K562 (cell line): ENCODE measurements at regions not wholly inside any gene's neighbourhood (a gene's known extent, or its start where the extent isn't known, plus 50 kb on each side); places are given as distances from the start of the nearest gene placed in this dataset.

Experiments
- EZH2 ChIP-seq: IDR thresholded peaks from 2 replicates; pipeline ENCODE4 v1.6.1; 2012; ENCODE audit warnings: low read depth, mild to moderate bottlenecking, inconsistent platforms, low read length, borderline replicate concordance
- TAF15 ChIP-seq: fragments of 200-400 bp; formaldehyde crosslinking; IDR thresholded peaks from 2 replicates; pipeline ENCODE4 v1.6.1; 2017; ENCODE audit warnings: mild to moderate bottlenecking, low read depth, low read length, moderate library complexity
- ZNF77 ChIP-seq: fragments of 250-450 bp; sonication (Bioruptor Pico); IDR thresholded peaks from 2 replicates; pipeline ENCODE4 v1.5.0; 2020
- TF ChIP-seq, protein P1 (sequence below), 3 experiments: IDR thresholded peaks in 2 of 3; conservative IDR thresholded peaks in 1 of 3; 2 replicates each; pipeline ENCODE4 v1.5.1; 2011 to 2012; ENCODE audit warnings: low read length in 3 of 3, mild to moderate bottlenecking in 3 of 3, control low read depth in 2 of 3, improper control_type of control experiment in 1 of 3, inconsistent platforms in 1 of 3, low read depth in 1 of 3, mixed read lengths in 1 of 3, moderate library complexity in 1 of 3; ENCODE audit not compliant: insufficient read depth in 2 of 3
- TF ChIP-seq, protein P2 (sequence below): sonication (generic); formaldehyde crosslinking; IDR thresholded peaks from 2 replicates; pipeline ENCODE4 v1.8.0; 2023; ENCODE audit warnings: missing genetic modification reagents, mild to moderate bottlenecking, borderline replicate concordance

DNA sequence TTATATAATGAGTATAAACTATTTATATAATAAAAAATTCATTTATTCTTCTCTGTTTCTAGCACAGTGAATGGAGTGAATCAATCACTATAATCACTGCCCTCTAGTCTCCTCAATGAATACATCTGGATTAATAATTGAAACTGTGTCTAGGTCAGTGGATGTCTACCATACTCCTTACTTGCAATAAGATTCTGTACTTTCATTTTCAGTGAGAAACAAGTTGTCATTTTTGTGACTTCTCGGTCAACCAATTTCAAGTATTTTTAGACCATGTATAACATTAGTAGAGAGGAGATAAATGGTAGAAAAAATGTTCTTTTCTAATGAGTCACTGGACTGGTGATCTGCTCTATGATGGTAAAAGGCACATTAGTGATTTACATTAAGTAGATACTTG is 799.6 kb upstream of the CHAC2 start:
- TF ChIP-seq EZH2 (no peak), ZNF77 (no peak), TAF15 (no peak)
- TF ChIP-seq, protein P1, sequence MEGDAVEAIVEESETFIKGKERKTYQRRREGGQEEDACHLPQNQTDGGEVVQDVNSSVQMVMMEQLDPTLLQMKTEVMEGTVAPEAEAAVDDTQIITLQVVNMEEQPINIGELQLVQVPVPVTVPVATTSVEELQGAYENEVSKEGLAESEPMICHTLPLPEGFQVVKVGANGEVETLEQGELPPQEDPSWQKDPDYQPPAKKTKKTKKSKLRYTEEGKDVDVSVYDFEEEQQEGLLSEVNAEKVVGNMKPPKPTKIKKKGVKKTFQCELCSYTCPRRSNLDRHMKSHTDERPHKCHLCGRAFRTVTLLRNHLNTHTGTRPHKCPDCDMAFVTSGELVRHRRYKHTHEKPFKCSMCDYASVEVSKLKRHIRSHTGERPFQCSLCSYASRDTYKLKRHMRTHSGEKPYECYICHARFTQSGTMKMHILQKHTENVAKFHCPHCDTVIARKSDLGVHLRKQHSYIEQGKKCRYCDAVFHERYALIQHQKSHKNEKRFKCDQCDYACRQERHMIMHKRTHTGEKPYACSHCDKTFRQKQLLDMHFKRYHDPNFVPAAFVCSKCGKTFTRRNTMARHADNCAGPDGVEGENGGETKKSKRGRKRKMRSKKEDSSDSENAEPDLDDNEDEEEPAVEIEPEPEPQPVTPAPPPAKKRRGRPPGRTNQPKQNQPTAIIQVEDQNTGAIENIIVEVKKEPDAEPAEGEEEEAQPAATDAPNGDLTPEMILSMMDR (IDR thresholded peaks at IDR 0.05 in 2 of 3, conservative IDR thresholded peaks at IDR 0.05 in 1 of 3; ENCODE audit: insufficient read depth in 2 of 3, low read depth in 1 of 3, low read length in 3 of 3) = no peak
- TF ChIP-seq, protein P2, sequence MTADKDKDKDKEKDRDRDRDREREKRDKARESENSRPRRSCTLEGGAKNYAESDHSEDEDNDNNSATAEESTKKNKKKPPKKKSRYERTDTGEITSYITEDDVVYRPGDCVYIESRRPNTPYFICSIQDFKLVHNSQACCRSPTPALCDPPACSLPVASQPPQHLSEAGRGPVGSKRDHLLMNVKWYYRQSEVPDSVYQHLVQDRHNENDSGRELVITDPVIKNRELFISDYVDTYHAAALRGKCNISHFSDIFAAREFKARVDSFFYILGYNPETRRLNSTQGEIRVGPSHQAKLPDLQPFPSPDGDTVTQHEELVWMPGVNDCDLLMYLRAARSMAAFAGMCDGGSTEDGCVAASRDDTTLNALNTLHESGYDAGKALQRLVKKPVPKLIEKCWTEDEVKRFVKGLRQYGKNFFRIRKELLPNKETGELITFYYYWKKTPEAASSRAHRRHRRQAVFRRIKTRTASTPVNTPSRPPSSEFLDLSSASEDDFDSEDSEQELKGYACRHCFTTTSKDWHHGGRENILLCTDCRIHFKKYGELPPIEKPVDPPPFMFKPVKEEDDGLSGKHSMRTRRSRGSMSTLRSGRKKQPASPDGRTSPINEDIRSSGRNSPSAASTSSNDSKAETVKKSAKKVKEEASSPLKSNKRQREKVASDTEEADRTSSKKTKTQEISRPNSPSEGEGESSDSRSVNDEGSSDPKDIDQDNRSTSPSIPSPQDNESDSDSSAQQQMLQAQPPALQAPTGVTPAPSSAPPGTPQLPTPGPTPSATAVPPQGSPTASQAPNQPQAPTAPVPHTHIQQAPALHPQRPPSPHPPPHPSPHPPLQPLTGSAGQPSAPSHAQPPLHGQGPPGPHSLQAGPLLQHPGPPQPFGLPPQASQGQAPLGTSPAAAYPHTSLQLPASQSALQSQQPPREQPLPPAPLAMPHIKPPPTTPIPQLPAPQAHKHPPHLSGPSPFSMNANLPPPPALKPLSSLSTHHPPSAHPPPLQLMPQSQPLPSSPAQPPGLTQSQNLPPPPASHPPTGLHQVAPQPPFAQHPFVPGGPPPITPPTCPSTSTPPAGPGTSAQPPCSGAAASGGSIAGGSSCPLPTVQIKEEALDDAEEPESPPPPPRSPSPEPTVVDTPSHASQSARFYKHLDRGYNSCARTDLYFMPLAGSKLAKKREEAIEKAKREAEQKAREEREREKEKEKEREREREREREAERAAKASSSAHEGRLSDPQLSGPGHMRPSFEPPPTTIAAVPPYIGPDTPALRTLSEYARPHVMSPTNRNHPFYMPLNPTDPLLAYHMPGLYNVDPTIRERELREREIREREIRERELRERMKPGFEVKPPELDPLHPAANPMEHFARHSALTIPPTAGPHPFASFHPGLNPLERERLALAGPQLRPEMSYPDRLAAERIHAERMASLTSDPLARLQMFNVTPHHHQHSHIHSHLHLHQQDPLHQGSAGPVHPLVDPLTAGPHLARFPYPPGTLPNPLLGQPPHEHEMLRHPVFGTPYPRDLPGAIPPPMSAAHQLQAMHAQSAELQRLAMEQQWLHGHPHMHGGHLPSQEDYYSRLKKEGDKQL (CRISPR knock-in tag) = no peak
